Esophagus mucosa (tissue), 1 donor: ENCODE measurements at regions not wholly inside any gene's neighbourhood (a gene's known extent, or its start where the extent isn't known, plus 50 kb on each side); places are given as distances from the start of the nearest gene placed in this dataset.
"Not testable (repeated sequence)": the region's sequence is repeated elsewhere in the genome, so short reads cannot be mapped to it uniquely, and the experiment has no call there.

Experiments
- ATAC-seq: fragments of 200-7000 bp; cut with Tn5 transposase; one replicate; pipeline ENCODE4 v1.9.1; 2020
- donor health status: DM: yes; HTN: yes; CAD: no.

DNA sequence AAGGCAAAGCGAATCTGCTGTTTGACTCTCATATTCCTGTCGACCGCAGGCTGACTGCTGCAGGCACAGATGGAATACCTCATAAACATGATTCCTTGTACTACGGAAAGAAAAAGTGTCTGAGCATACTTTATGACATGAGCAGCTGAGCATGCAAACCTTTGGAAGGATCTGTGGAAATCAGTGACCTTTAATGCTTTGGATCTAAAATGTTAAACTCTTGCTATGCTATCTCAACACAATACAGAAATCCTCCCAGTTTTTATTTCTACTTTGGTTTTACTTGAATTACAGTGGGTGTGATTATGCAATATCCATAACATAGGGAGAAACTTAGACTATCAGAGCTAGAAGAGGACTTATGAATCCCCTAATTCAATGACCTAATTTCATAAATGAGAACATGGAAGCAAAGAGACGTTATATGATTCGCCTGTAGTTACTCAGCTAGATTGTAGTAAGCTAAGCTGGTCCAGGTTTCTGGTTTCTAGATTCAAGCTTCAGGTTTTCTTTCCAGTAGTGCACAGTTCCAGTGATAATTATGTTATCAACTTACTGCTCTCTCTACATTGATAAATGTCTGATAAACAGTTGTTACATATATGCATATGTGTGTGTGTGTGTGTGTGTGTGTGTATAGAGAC lies 127.6 kb upstream of the GBE1 start:
- no peak for ATAC-seq

- no peak for ATAC-seq
These were observed 126.0 kb upstream of the GBE1 start for GRCh38 chr3:81887448-81887847.

- no peak for ATAC-seq
These were observed 124.6 kb upstream of the GBE1 start for GRCh38 chr3:81886081-81886480.

- no peak for ATAC-seq
These were observed 123.3 kb upstream of the GBE1 start for GRCh38 chr3:81884791-81885190.

DNA sequence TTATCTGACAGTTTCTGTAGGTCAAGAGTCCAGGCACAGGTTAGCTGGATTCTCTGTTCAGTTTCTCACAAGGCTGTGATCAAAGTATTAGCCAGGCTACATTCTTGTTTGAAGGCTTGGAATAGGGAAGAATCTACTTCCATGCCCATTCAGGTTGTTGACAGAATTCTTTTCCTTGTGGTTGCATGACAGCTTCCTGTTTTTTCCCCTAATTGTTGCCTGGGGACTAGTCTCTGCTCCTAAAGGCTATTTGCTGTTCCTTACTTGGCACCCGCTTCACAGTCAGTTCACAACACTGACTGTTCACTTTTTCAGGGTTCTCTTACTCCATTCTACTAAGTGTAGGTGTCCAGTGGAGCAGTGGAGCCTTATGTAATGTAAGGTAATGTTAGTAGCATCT lies 115.4 kb upstream of the GBE1 start:
- ATAC-seq, result no peak

- no peak for ATAC-seq
These were observed 113.3 kb upstream of the GBE1 start for GRCh38 chr3:81874738-81875137.

- ATAC-seq, result no peak
These were observed 111.1 kb upstream of the GBE1 start for GRCh38 chr3:81872566-81872965.

GRCh38 chr3:81871358-81872155 lies 110.1 kb upstream of the GBE1 start:
- ATAC-seq, result no peak

GRCh38 chr3:81869382-81869781 lies 107.9 kb upstream of the GBE1 start:
- no peak for ATAC-seq

DNA sequence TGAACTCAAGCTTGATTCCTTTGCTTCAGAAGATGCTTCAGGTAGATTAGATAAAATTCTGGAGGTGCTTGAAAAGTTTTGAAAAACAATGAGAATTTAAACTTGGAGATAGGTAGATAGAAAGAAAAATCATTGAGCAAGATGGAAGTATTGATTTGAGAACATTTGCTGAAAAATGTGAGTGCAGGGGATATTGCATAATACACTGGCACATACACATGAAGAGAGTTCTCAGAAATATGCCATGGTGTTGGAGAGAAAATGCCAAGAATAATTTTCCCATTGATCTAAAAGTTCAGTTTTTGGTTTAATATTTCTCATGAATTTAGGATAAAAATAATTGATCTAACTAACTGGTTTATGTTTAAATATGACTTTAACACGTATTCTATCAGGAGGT lies 107.2 kb upstream of the GBE1 start:
- ATAC-seq, result no peak

DNA sequence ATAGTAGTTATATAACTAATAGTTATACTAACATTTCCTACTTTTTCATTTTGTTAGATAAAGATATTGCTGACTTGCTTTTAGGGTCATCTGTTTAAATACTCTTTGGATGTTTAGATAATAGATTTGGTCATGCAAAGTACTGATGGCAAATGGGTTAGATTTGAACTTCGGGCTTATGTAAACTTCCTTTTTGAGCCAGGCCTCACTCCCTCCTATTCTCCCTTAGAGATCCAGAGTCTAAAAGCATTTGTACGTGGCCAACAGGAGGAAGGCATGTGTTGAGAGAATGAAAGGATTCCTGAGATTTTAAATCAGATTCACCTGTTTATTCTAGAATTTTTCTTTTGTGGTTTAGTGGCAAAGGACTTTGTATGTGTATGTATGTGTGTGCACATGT lies 106.4 kb upstream of the GBE1 start:
- ATAC-seq, result no peak

GRCh38 chr3:81865164-81865563 lies 103.7 kb upstream of the GBE1 start:
- ATAC-seq, result not testable (repeated sequence)

- no peak for ATAC-seq
These were observed 102.8 kb upstream of the GBE1 start for GRCh38 chr3:81864272-81864671.

- ATAC-seq, result no peak
These were observed 102.3 kb upstream of the GBE1 start for GRCh38 chr3:81863756-81864155.

GRCh38 chr3:81861593-81861992 lies 100.1 kb upstream of the GBE1 start:
- ATAC-seq, result no peak

DNA sequence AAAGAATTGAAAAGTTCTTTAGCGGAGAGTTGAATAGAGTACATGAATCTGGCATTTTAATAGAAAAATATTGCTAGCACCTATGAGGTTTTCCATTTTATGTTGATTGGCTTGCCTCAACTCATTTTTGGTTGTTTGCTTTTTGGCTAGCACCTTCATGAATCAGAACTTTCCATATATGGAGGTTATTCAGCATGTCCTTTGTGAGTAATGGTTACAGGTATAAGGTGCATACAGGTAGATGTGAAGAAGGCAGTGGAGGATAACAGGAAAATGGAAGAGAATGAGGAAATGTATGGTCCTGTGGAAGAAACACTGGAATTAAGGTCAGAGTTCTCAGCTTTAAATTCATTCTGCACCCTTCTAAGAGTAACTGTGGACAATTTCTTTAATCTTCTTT lies 98.1 kb upstream of the GBE1 start:
- ATAC-seq, result peak; percentile 54

- ATAC-seq, result no peak
These were observed 92.0 kb upstream of the GBE1 start for GRCh38 chr3:81853431-81853830.

DNA sequence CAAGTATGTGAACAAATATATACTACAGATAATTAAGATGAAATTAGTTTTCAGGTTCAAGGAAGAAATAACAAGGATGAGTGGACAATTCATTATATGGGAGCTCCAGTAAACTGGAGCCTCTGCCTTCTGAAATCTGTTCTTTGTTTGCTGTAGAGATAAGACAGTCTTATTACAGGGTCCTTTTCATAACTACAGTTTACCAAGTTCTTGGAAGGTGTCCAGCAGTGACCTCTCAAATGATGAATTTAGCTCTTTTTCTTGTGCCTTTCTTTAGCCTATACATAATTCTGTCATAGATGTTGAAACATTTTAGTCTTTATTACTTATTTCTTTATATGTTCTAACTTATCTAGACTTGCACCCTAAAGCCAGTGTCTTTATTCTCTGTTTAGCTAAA lies 89.7 kb upstream of the GBE1 start:
- ATAC-seq, result no peak

DNA sequence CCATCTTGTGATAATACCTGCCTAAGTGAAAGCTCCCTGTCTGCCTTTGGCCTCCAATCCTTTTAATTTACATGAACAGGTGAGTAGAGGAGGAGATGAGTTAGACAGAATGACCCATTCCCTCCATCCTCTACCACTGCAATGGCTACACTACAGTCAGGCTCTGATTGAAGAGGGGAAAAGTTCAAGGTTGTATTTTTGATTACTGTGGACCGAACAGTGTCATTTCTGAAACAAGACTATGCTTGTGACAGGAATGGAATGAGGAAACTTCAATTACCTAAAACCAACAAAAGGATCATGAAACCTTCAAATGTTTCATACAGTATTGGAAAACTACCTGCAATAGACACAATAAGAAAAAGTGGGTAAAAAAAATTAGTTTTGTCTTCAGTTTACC lies 85.5 kb upstream of the GBE1 start:
- ATAC-seq, result no peak

- no peak for ATAC-seq
These were observed 80.1 kb upstream of the GBE1 start for GRCh38 chr3:81841540-81841939.

DNA sequence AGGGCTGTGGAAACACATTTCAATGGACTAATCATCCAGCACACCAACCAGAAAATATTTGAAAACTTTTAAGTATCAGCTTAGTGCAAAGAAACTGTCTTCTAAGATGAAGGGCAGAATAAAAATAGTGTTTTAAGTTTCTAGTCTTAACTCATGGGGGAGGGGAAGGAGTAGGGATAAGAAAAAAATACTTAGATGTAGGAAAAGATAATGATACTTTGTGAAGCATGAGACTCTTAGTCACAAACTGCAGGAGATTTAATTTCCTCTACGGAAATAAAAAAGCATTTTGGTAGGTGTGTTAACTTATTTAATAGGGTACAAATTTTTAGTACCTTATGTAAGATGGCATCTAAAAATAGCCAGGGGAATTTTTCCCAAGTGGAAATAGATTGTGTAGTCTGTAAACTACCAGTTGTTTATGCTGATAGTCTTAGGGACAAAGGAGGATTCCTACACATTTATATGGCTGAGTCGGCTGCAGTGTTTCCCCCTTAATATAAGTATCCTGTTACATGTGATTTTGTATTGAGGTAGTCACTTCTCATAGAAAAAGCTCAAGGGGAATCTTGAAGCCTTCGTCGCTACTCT lies 78.2 kb upstream of the GBE1 start:
- no peak for ATAC-seq

GRCh38 chr3:81838457-81838856 lies 77.0 kb upstream of the GBE1 start:
- ATAC-seq, result no peak

- peak; percentile 11 for ATAC-seq
These were observed 75.7 kb upstream of the GBE1 start for GRCh38 chr3:81837071-81837593.

DNA sequence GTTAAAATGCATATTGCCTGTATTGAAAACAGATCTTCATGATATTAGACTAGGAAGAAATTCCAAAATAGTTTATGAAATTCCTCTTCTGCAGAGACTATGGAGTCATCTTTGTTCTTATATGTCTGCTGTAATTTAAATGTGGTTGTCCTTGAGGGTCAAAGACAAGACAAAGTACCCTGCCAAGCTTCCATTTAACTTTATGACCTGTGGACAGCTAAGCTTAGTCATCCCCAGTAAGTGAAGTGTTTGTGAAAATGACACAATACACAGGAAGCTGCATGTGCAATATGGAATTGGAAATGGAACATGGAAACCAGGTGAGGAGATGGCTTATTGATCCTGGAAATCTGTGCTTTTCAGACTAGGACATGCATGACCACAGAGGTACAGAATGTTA lies 68.5 kb upstream of the GBE1 start:
- ATAC-seq, result no peak
